Rectal smooth muscle tissue (tissue), 1 donor: ENCODE measurements at regions not wholly inside any gene's neighbourhood (a gene's known extent, or its start where the extent isn't known, plus 50 kb on each side); places are given as distances from the start of the nearest gene placed in this dataset.
"Not testable (repeated sequence)": the region's sequence is repeated elsewhere in the genome, so short reads cannot be mapped to it uniquely, and the experiment has no call there.

ENCODE experiments used
- H3K27ac ChIP-seq: one replicate; pipeline ENCODE4 v1.7.0; 2013; ENCODE audit warnings: low read depth, low read length, inconsistent platforms
- H3K27me3 ChIP-seq: one replicate; pipeline ENCODE4 v1.7.0; 2013; ENCODE audit warnings: low read length; ENCODE audit not compliant: control insufficient read depth, insufficient read depth
- H3K36me3 ChIP-seq: one replicate; pipeline ENCODE4 v1.7.0; 2013; ENCODE audit warnings: low read length; ENCODE audit not compliant: control insufficient read depth, insufficient read depth
- H3K4me1 ChIP-seq: one replicate; pipeline ENCODE4 v1.7.0; 2013; ENCODE audit warnings: low read length; ENCODE audit not compliant: control insufficient read depth, insufficient read depth
- H3K4me3 ChIP-seq: one replicate; pipeline ENCODE4 v1.7.0; 2013; ENCODE audit warnings: low read length
- H3K9ac ChIP-seq: one replicate; pipeline ENCODE4 v1.7.0; 2013; ENCODE audit warnings: low read length

GRCh38 chr14:98207415-98207814, 1064.6 kb downstream of the BCL11B start:
- H3K27ac ChIP-seq = no peak overlapping the region
- H3K4me3 ChIP-seq = no peak overlapping the region
- no peak overlapping the region for H3K9ac ChIP-seq
- H3K27me3 ChIP-seq = no peaks in the 10 kb centered on the region
- H3K36me3 ChIP-seq = no peaks in the 10 kb centered on the region
- H3K4me1 ChIP-seq = no peaks in the 10 kb centered on the region

GRCh38 chr14:98208211-98208611, 1063.8 kb downstream of the BCL11B start:
- Histone ChIP-seq H3K9ac (no peak overlapping the region), H3K36me3 (no peaks in the 10 kb centered on the region), H3K27ac (no peak overlapping the region), H3K27me3 (no peaks in the 10 kb centered on the region), H3K4me3 (no peak overlapping the region), H3K4me1 (no peaks in the 10 kb centered on the region)

- Histone ChIP-seq H3K27ac (no peak overlapping the region), H3K4me1 (no peaks in the 10 kb centered on the region), H3K4me3 (no peak overlapping the region), H3K27me3 (no peaks in the 10 kb centered on the region), H3K9ac (no peak overlapping the region), H3K36me3 (no peaks in the 10 kb centered on the region)
These were observed 1063.1 kb downstream of the BCL11B start for GRCh38 chr14:98208943-98209342.

GRCh38 chr14:98210045-98210672, 1061.8 kb downstream of the BCL11B start:
- Histone ChIP-seq H3K27me3 (no peaks in the 10 kb centered on the region), H3K4me3 (no peak overlapping the region), H3K9ac (no peak overlapping the region), H3K27ac (no peak overlapping the region), H3K36me3 (no peaks in the 10 kb centered on the region), H3K4me1 (no peaks in the 10 kb centered on the region)

GRCh38 chr14:98217530-98217929, 1054.5 kb downstream of the BCL11B start:
- Histone ChIP-seq H3K4me3 (no peak overlapping the region), H3K27me3 (no peaks in the 10 kb centered on the region), H3K9ac (no peak overlapping the region), H3K4me1 (no peaks in the 10 kb centered on the region), H3K27ac (no peak overlapping the region), H3K36me3 (no peaks in the 10 kb centered on the region)

GRCh38 chr14:98218218-98218617, 1053.8 kb downstream of the BCL11B start:
- H3K27ac ChIP-seq = no peak overlapping the region
- H3K27me3 ChIP-seq = no peaks in the 10 kb centered on the region
- H3K4me1 ChIP-seq = no peaks in the 10 kb centered on the region
- no peaks in the 10 kb centered on the region for H3K36me3 ChIP-seq
- no peak overlapping the region for H3K4me3 ChIP-seq
- no peak overlapping the region for H3K9ac ChIP-seq

- Histone ChIP-seq H3K4me3 (no peak overlapping the region), H3K4me1 (no peaks in the 10 kb centered on the region), H3K27ac (no peak overlapping the region), H3K27me3 (no peaks in the 10 kb centered on the region), H3K9ac (no peak overlapping the region), H3K36me3 (no peaks in the 10 kb centered on the region)
These were observed 1052.4 kb downstream of the BCL11B start for GRCh38 chr14:98219638-98220037.

- H3K27ac ChIP-seq = no peak overlapping the region
- H3K4me1 ChIP-seq = no peaks in the 10 kb centered on the region
- no peaks in the 10 kb centered on the region for H3K27me3 ChIP-seq
- H3K36me3 ChIP-seq = no peaks in the 10 kb centered on the region
- no peak overlapping the region for H3K4me3 ChIP-seq
- H3K9ac ChIP-seq = no peak overlapping the region
These were observed 1048.9 kb downstream of the BCL11B start for GRCh38 chr14:98223106-98223505.

- not testable (repeated sequence) for H3K27me3 ChIP-seq, H3K36me3 ChIP-seq, H3K4me1 ChIP-seq, H3K4me3 ChIP-seq, H3K9ac ChIP-seq, H3K27ac ChIP-seq
These were observed 1048.3 kb downstream of the BCL11B start for GRCh38 chr14:98223710-98224109.

GRCh38 chr14:98226411-98226810, 1045.6 kb downstream of the BCL11B start:
- Histone ChIP-seq H3K27ac (no peak overlapping the region), H3K27me3 (no peaks in the 10 kb centered on the region), H3K4me3 (no peak overlapping the region), H3K9ac (no peak overlapping the region), H3K4me1 (no peaks in the 10 kb centered on the region), H3K36me3 (no peaks in the 10 kb centered on the region)

- no peaks in the 10 kb centered on the region for H3K36me3 ChIP-seq
- no peak overlapping the region for H3K9ac ChIP-seq
- no peaks in the 10 kb centered on the region for H3K27me3 ChIP-seq
- no peak overlapping the region for H3K4me3 ChIP-seq
- H3K4me1 ChIP-seq = no peaks in the 10 kb centered on the region
- H3K27ac ChIP-seq = no peak overlapping the region
These were observed 1044.8 kb downstream of the BCL11B start for GRCh38 chr14:98227000-98227726.

- no peaks in the 10 kb centered on the region for H3K36me3 ChIP-seq
- no peak overlapping the region for H3K27ac ChIP-seq
- H3K4me1 ChIP-seq = no peaks in the 10 kb centered on the region
- no peaks in the 10 kb centered on the region for H3K27me3 ChIP-seq
- no peak overlapping the region for H3K4me3 ChIP-seq
- no peak overlapping the region for H3K9ac ChIP-seq
These were observed 1044.3 kb downstream of the BCL11B start for GRCh38 chr14:98227727-98228111.
